GM20431 (cell line): ENCODE measurements at regions not wholly inside any gene's neighbourhood (a gene's known extent, or its start where the extent isn't known, plus 50 kb on each side); places are given as distances from the start of the nearest gene placed in this dataset.

Source experiments
- in situ Hi-C: fragments of 300-500 bp; cut with MseI, MboI; formaldehyde crosslinking; loops from one replicate; pipeline ENCODE4 v1.15.0; 2020; ENCODE audit warnings: low sequenced_read_pairs; ENCODE audit not compliant: unreplicated experiment

DNA sequence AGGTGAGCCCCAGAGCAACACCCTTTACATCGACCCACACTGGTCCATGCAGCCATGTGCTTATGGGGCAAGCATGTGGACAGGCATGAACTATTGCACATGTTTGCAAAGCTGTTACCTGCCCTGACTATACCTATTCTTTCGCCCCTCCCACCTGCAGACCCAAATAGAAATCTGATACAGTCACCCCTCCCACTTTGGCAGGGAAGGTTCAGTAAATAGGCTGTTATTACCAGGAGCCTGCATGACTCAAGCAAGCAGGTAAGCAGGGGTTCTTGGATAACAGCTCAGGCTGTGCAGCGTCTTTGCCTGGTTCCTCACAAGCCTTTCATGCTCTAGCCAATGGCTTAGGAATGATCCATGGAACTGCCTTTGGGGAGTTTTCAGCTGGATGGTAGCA is 122.7 kb upstream of the DIPK2B start:
- in situ Hi-C loops, result loop anchor here (25.0 kb wide), 1 partner anchor 89 kb away; no protein-coding TSS in a partner anchor

DNA sequence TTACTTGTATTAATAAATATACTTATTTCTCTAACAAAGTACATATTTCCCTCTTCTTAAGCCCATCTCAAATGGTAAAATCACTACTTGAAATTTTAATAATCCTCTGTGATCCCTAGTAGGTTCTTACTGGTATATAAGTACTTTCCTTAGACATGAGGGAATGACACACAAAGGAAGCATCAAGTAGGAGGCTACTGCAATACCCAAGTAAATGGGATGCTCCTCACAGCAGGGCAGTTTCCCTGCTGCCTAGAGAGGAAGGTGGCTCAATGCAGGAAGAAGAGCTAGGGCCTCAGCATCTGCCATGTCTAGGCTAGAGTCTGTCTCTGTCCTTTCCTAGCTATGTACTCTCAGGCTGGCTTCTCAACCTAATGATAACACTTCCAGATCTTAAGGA is 122.1 kb upstream of the DIPK2B start:
- in situ Hi-C loops, result loop anchor here (25.0 kb wide), 1 partner anchor 89 kb away; no protein-coding TSS in a partner anchor

DNA sequence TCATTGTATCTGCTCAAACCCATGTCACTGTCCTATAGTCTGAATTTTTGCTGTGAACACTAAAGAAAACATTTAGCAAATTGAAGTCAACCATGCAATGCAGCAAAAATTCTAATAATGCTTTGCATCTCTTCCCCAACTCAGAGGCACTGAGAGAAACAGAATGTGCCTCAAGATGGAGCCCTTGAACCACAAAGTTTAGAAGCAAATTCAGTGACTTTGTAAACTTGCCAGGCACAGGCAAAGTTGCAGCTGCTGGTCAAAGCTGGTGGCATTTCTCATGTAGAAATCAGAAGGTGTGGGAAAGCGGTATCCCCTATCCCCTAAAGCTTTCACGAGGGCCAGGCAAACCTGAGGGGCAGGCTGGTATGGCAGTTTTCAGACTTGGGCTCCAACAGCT is 121.7 kb upstream of the DIPK2B start:
- in situ Hi-C loops, result loop anchor here (25.0 kb wide), 1 partner anchor 90 kb away; no protein-coding TSS in a partner anchor

DNA sequence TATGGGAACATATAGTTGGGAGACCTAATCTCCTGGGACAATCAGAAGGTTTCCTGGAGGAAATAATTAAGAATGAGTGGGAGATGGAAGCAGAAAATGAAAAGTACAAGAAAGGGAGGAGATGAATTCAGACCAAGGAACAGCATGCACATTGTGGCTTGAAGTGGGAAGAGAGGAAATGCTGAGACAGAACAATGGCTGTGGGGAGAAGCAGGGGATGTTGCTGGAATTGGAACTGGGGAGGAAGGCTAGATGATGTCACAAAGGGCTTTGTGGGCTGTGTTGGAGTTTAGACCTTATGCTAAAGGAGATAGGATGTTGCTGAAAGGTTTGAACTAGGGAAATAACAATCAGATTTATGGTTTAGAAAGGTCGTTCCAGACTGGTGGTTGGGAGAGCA is 119.5 kb upstream of the DIPK2B start:
- in situ Hi-C loops, result loop anchor here (25.0 kb wide), 1 partner anchor 92 kb away; no protein-coding TSS in a partner anchor

DNA sequence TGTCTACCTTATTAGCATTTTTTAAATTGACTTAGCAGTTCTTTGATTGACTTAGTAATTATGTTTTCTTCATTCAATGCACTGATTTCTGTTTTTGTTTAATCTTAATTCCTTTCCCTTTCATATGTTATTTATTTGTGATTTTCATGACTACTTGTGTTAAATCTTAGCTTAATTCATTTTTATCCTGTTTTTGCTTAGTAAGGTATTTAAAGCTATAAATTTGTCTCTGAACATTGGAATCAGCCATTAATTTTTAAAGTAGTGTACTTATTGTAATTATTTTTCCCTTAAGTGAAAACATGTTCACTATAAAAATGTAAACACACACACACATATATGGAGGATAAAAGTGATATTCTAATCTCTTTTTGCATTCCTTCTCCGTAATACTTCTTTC is 109.1 kb upstream of the DIPK2B start:
- in situ Hi-C loops, result loop anchor here (25.0 kb wide), 1 partner anchor 102 kb away; no protein-coding TSS in a partner anchor

DNA sequence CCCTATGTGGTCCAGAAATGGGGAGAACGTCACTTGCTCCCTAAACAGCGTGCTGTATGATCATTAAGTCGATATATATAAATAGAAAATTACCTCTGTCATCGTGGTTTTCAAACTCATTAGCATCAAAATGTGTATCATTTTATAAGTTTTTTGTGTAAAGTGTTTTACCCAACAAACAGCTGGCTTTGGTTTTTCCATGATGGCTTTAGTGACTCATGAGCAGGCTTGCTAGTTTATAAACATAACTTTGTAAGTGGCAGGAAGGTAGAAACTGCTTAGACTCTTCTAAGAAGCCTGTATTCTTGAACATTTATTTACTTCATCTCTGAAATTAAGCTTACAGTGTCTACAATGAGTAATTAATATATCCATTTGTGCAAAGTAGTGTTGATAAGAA is 108.4 kb upstream of the DIPK2B start:
- in situ Hi-C loops, result loop anchor here (25.0 kb wide), 1 partner anchor 103 kb away; no protein-coding TSS in a partner anchor

DNA sequence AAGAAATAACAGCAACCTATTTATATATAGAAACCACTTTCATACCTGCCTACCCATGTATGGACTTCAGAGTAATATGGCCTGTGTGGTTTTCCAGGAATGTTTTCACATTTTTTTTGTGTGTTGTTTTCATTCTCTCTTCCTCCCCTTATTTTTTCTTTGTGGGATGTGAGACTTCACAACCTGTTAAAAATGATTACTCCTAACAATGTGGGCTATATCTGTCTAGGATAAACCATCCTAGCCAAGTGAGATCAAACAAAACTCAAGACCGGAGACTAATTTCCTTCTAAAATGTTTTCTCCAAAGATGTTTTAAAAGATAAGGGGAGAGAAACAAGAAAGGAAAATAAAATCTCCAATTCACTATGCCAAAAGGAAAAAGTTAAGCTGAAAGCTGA is 106.1 kb upstream of the DIPK2B start:
- in situ Hi-C loops, result loop anchor here (25.0 kb wide), 1 partner anchor 106 kb away; no protein-coding TSS in a partner anchor

DNA sequence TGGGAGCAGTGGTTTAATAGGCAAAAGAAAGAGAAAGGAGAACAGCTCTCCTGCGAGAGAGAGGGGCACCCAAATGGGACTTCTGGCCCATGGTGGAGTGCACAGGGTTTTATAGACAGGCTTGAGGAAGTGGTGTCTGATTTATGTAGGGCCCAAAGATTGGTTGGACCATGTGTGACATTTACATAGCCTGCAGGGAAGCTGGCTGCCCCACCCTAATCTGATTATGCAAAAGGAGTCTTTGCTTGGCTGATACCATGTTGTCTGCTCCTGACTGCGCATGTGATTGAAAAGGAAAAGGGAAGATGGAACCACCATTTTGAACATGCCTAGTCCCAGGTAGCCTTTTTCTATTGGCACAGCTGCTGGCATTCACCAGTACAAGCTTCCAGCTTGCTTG is 100.0 kb upstream of the DIPK2B start:
- in situ Hi-C loops, result loop anchor here (25.0 kb wide), 1 partner anchor 112 kb away; no protein-coding TSS in a partner anchor

DNA sequence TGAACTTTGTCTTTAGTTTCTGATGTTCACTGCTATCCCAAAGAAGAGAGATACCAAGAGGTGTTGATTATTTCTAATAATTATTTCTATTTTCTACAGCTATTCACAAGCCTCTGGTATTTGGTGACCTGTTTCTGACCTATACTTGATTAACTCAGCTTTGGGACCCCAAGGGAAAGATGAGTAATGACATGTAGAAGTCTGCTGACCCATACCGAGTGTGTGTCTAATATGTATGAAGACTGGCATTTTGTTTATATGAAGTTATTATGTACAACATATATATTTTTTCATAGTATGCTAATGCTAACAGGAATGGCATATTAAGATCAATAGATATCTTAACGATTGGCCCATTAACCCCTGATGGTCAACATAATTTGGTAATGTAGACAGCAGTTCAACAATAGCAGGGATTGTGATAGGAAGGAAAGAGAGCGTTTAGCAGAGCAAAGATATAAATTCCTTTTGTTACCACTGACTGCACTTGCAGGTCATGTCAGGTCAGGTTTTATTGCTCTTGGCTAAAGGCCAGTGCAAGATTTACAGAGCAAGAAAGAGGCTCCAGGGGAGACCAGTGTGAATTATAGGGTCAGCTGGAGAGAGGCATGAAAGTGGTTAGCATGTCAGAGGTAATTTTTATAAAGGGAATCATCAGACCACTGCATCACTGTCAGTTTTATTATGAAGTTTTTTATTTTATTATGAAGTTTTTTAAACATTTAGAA is 94.7 kb upstream of the DIPK2B start:
- in situ Hi-C loops, result no loop called here

DNA sequence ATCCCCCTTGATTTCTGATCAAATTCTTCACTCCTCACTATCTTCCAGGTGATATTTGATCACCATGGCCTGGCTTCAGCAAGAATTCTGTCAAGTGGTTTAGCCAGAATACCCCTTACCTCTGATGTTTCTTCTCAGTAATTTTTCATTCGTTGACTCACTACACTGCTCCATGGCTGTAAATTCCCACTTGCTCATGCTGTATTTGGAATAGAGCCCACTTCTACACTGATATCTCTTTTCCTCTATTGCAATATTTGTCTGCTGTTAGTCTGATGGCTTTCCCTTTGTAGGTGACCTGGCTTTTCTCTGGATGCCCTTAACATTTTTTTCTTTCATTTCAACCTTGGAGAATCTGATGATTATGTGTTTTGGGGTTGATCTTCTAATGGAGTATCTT is 73.9 kb upstream of the DIPK2B start:
- in situ Hi-C loops, result no loop called here

DNA sequence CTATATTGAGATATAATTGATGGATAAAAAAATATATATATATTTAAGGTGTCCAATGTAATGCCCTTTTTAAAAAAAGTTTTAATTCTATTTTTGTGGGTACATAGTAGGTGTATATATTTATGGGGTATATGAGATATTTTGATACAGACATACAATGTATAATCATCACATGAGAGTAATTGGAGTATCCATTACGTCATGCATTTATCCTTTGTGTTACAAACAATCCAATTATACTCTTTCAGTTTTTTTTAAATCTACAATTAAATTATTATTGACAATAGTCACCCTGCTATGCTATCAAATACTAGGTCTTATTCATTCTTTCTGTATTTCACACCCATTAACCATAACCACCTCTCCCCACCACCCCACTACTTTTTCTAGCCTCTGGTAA is 66.3 kb upstream of the DIPK2B start:
- in situ Hi-C loops, result no loop called here

DNA sequence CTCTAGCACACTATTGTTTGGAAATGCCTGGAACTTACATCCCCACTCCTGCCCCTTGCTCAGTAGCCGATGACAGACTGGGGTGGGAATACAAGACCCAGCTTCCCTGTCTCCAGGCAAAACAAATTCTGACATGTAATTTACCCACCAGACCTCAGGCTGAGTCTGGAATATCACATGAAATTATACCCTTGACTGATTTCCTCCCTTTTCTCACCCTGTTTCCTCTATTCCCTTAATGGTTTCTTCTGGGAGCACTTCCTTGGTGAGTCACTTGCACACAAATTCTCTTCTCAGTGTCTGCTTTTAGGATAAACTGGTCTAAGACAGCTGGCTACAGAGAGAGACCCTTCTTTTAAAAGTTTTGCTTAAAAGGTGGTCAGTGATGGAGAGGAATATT is 65.8 kb upstream of the DIPK2B start:
- in situ Hi-C loops, result no loop called here

DNA sequence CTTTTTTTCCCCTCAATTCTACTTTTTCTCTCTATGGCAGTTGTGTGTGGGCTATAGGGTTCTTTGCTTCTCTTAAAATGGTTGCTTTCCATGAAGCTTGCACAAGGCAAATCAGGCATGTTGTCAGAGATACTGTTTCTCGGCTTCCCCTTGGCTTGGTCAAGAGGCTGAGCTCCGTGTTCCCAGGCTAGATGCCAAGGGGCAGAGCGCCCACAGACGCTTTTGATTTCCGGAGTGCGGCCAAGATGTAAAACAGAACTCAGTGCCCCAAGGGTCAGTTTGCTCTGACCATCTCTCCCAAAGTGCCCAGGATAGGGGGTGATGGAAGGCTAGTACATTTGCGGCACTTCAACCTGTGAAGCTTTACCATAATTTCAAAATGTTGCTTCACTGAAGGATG is 64.2 kb upstream of the DIPK2B start:
- in situ Hi-C loops, result no loop called here

DNA sequence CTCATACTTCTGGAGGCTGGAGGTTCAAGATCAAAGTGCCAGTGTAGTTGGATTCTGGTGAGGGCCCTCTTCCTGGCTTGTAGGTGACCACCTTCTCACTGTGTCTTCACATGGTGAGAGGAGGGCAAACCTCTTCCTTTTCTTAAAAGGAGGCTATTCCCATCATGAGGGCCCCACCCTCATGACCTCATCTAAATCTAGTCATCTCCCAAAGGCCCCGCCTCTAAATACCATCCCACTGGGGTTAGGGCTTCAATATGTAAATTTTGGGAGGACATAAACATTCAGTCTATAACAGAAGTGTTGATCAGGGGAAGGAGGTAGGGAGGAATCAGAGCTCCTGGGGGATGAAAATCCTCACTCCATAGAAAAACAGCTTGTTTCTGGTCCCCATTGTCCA is 60.8 kb upstream of the DIPK2B start:
- in situ Hi-C loops, result no loop called here

DNA sequence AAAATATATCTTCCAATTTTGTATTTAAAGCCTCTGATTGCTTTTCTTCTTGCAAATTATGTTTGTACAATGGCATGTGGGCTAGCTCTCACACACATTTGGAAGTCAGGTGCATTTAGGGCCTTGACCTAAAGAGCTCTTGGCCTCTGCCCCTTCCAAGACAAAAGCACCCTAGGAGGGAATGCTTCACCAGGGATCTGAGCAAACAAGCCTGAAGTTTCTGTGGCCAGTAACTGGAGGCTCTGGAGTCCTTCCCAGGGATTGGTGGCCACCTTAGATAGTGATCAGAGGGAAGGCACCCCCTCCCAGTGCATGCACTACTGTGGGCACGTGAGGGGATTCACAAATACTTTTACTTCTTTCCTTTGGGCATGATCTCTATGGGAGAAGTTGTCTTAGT is 60.3 kb upstream of the DIPK2B start:
- in situ Hi-C loops, result no loop called here

DNA sequence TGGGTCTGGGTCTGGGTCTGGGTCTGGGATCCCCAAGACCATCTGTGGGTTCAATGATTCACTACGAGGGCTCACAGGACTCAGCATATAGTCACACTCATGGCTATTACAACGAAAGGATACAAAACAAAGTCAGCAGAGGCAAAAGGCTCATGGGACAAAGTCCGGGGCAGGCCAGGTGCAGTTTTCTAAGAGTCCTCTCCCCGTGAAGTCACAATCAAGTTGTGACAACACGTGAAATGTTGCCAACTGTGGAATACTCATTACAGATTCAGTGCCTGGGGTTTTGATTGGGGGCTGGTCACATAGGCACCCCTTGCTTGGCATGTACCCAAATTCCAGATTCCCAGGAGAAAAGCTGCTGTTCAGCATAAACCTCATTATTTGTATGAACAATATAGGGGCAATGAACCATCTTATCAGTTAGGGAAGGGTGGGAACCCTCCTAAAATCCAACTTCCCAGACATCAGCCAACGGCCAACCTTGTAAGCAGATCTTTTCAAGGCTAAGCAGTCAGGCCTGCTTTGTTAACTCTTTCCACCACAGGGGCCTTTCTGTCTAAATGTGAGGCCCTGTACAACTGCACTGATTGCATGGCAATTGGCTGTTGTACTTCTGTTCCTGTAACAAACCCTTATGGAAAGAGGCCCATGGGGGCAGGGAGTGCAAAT is 58.2 kb upstream of the DIPK2B start:
- in situ Hi-C loops, result no loop called here
